GM12801 (cell line): ENCODE measurements at regions not wholly inside any gene's neighbourhood (a gene's known extent, or its start where the extent isn't known, plus 50 kb on each side); places are given as distances from the start of the nearest gene placed in this dataset.

Experiments used
- CTCF ChIP-seq: IDR thresholded peaks from one replicate; pipeline ENCODE4 v1.5.1; 2011; ENCODE audit warnings: control low read depth; ENCODE audit not compliant: insufficient read length; ENCODE audit errors: extremely low read depth

- TF ChIP-seq CTCF, result no peak
Observed at GRCh38 chr5:164881442-164881841, 1376.0 kb downstream of the MAT2B start.

GRCh38 chr5:164885179-164885578, 1379.8 kb downstream of the MAT2B start:
- no peak for TF ChIP-seq CTCF

- no peak for TF ChIP-seq CTCF
Observed at GRCh38 chr5:164893071-164893470, 1387.7 kb downstream of the MAT2B start.

- TF ChIP-seq CTCF, result no peak
Observed at GRCh38 chr5:164898705-164899104, 1393.3 kb downstream of the MAT2B start.

- TF ChIP-seq CTCF, result no peak
Observed at GRCh38 chr5:164909673-164910072, 1404.3 kb downstream of the MAT2B start.

- no peak for TF ChIP-seq CTCF
Observed at GRCh38 chr5:164921722-164922121, 1416.3 kb downstream of the MAT2B start.

- no peak for TF ChIP-seq CTCF
Observed at GRCh38 chr5:164934039-164934438, 1428.6 kb downstream of the MAT2B start.

- TF ChIP-seq CTCF, result no peak
Observed at GRCh38 chr5:164934561-164934960, 1429.1 kb downstream of the MAT2B start.
